Skin epidermis (tissue), 12 donors: ENCODE measurements at regions not wholly inside any gene's neighbourhood (a gene's known extent, or its start where the extent isn't known, plus 50 kb on each side); places are given as distances from the start of the nearest gene placed in this dataset.

Experiments
- H3K27ac ChIP-seq, 21 experiments: fragments of 200-600 bp; sonication (generic) in 11 of 21; one replicate each; pipeline ENCODE4 v1.5.0; 2020; ENCODE audit warnings: mild to moderate bottlenecking in 3 of 21, inconsistent platforms in 2 of 21, moderate library complexity in 2 of 21
- H3K4me3 ChIP-seq, 7 experiments: fragments of 200-600 bp; sonication (generic) in 2 of 7; one replicate each; pipeline ENCODE4 v1.5.0; 2020; ENCODE audit warnings: inconsistent platforms in 2 of 7, mild to moderate bottlenecking in 2 of 7, moderate library complexity in 1 of 7

DNA sequence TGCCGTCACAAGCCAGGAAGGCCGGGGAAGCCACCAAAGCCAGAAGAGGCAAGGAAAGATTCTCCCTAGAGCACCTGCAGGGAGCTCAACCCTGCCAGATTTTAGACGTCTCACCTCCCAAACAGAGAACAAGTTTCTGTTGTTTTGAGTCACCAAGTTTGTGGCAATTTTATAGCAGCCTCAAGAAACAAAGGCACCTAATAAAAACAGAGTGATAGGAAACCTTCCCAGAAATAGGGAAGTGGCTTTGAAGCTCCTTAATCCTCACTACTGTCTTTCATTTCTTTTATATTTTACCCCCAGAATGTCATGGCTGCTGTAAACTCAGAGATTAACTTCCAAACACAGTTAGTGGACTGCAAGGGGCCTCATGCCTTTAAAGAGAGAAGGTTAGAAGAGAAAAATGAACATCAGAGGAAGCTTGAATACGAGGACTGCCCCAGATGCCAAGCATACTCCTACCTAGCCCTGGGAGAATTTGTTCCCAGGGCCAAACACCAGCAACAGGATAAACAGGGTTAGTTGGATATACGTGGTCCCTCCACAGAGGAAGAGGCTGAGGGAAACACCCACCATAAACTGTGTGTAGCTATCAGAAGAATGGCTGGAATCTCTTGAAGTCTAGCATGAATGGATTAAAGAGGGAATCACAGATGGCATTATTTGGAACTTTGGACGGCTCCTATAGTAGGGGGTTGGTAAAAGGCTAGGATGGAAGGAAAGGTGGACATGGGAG is 148.3 kb downstream of the KCNA5 start:
- no peak overlapping the region for H3K27ac ChIP-seq
- H3K4me3 ChIP-seq, result no peak overlapping the region

GRCh38 chr12:5192726-5193125 is 149.0 kb downstream of the KCNA5 start:
- no peak overlapping the region for H3K27ac ChIP-seq
- no peak overlapping the region for H3K4me3 ChIP-seq

GRCh38 chr12:5194306-5194705 is 150.6 kb downstream of the KCNA5 start:
- Histone ChIP-seq H3K4me3 (no peak overlapping the region), H3K27ac (no peak overlapping the region)

- Histone ChIP-seq H3K4me3 (no peak overlapping the region), H3K27ac (no peak overlapping the region)
Measured at GRCh38 chr12:5195244-5195643, 151.6 kb downstream of the KCNA5 start.

DNA sequence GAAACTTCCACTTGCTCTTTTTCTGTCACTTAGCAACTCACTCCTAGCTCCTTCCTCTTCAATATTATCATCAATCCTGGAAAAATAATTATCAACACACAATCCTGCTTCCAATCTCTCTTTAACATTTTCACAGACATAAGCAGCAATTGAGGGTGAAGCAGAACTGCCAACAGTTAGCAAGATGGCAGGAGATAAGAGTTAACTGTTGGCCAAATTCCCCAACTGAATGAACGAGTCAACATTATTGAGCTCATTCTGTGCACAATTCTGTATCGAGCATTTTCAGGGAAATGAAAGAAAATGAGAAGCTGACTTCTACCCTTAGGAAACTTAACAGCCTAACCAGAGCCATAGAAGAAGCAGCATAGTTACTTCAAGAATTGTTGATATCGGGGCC is 152.0 kb downstream of the KCNA5 start:
- H3K4me3 ChIP-seq, result no peak overlapping the region
- no peak overlapping the region for H3K27ac ChIP-seq

DNA sequence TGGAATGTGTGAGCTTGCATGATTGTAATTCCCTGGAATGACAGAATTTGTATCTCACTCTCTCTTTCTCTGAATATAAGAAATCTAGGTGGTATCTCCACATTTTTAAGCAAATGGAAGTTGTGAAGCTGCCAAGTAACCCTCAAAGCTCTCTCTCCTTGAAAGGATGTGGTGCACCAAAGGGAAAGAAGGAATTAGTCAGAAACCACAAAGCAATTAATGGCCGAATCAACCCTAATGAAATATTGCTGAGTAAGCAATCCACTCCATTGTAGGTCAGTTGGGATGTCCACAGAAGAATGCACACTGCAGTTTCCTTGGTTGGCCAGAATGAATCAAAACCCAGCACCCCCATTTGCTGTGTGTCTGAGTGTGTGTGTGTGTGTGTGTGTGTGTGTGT is 153.5 kb downstream of the KCNA5 start:
- H3K4me3 ChIP-seq, result no peak overlapping the region
- no peak overlapping the region for H3K27ac ChIP-seq

GRCh38 chr12:5197656-5198055 is 154.0 kb downstream of the KCNA5 start:
- H3K4me3 ChIP-seq, result no peak overlapping the region
- H3K27ac ChIP-seq, result no peak overlapping the region

DNA sequence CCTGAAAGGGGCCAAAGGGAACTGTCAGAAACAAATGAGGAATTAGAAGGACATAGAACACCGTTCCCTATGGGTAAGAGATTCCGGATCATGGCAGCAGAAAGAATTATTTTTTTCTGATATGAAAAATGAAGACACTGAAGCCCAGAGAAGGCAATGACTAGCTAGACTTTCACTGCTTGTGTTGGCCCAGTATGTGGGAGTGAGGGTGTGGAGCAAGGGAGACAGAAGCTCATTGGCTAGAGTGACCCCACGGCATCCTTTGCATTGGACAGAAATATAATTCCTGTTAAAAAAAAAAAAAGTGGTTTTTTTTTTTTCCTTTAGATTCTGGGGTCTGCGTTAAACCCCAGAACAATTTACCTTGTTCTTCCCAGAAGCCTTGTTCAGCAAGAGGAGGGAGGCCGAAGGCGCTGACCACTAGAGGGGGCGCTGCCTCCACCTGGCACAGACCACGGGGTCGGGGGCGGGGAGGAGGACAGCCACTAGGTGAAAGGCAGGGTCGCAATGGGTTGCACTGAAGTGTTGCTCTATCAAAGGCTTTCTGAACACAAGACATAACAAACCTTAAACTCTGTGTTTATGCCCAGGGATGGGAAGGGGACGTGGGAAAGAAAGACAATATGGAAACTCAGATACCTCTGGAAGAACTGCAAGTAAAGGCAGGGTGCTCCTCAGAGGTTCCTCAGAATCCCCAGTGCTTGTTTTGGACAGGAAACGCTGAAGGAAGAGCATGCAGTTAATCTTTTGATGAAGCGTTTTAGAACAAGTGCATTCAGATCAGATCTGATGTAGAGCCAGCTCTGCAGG is 156.8 kb downstream of the KCNA5 start:
- Histone ChIP-seq H3K27ac (no peak overlapping the region), H3K4me3 (no peak overlapping the region)

GRCh38 chr12:5201554-5202218 is 158.0 kb downstream of the KCNA5 start:
- H3K4me3 ChIP-seq, result no peak overlapping the region
- H3K27ac ChIP-seq, result no peak overlapping the region

- Histone ChIP-seq H3K27ac (no peak overlapping the region), H3K4me3 (no peak overlapping the region)
Measured at GRCh38 chr12:5203274-5203673, 159.6 kb downstream of the KCNA5 start.

- H3K27ac ChIP-seq, result no peak overlapping the region
Measured at GRCh38 chr12:5203720-5204119, 160.0 kb downstream of the KCNA5 start.

DNA sequence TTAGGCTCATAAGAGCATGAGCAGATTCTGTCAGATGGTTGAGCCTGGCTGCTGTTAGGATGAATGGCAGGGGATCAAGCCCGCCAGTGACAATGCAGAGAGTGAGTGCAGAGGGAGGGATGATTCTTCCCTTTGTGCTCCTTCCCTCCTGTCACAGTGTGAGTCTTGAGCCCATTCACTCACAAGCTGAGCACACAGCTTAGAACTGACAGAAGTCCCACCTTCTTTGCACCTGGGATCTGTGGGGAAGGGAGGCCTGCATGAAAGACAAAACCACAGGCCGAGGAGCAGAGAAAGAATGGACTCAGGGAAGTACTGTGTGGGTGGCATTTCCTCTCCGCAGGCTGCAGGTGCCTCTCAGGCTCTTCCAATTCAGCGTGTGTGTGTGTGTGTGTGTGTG is 160.6 kb downstream of the KCNA5 start:
- H3K27ac ChIP-seq, result no peak overlapping the region
- H3K4me3 ChIP-seq, result no peak overlapping the region

More at GRCh38 chr12:5203720-5204119, 160.0 kb downstream of the KCNA5 start:
- H3K4me3 ChIP-seq, result no peak overlapping the region

GRCh38 chr12:5204831-5205230 is 161.2 kb downstream of the KCNA5 start:
- no peak overlapping the region for H3K4me3 ChIP-seq
- H3K27ac ChIP-seq, result no peak overlapping the region

- no peak overlapping the region for H3K27ac ChIP-seq
- no peak overlapping the region for H3K4me3 ChIP-seq
Measured at GRCh38 chr12:5206401-5207175, 162.9 kb downstream of the KCNA5 start.

DNA sequence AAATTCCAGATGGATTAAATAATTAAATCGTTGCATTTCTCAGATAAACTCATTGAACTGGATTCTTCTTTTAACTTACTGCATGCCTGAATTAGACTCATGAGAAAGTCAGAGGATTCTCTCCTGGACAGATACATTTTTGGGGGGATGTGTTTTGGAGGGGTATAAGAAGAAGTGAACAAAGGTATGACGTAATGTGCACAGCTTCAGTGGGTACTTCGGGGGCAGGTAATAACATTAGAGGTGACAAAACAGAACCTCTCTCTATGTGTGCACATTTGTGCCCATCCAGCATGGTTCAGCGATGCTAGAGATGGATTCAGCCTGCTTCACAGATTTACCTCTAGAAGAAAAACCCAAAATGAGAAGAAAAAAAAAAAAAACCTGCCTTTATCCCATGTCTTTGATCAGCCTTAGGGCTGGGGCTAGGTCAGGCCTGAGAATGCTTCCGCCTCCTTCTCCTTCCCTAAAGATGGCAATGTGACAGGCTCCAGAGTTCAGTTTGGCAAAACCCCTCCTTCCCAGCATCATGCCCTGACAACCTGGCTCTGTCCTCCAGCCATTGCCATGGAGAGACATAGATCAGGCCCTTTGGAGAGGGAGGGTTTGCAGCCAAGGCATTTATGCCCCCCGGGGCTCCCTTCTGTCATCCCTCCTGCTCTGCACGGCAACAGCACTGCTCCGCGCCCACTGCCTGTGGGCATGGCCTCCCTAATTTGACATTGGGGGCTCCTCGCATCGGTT is 166.7 kb downstream of the KCNA5 start:
- Histone ChIP-seq H3K27ac (no peak overlapping the region), H3K4me3 (no peak overlapping the region)

DNA sequence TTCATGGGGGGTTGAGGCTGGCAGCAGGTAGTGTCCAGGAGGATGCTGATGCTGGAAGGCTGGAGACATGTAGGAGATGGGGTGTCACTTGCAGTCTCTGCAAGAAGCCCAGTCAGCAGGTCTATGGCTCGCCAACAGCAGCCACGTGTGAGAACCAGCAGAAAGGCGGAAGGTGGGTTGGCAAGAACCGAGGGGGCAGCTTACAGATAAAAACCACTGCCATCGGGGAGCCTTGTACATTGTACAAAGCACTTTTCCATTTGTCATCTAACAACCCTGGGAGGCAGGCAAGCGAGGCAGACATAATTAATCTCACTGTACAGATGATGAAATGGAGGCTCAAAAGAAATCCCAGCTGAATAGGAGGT is 167.2 kb downstream of the KCNA5 start:
- H3K4me3 ChIP-seq, result no peak overlapping the region
- H3K27ac ChIP-seq, result no peak overlapping the region

GRCh38 chr12:5213336-5213735 is 169.7 kb downstream of the KCNA5 start:
- Histone ChIP-seq H3K4me3 (no peak overlapping the region), H3K27ac (no peak overlapping the region)

DNA sequence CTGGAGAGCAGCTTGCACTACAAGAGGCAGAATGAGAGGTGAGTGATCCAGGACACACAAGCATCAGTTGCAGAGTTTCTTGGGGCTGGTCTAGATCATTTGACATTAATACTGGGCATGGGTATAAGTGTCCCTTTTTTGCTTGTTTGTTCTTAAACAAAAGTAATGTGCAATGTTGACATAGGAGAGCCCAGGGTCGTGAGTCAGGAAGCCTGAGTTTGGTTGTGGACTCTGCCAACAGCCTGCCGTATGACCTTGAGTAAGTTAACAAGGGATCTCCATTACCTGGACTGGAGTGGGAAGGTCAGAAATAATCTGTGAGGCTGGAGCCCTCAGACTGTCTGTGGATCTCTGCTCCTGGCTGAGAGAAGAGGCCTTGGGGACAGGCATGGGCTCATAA is 170.3 kb downstream of the KCNA5 start:
- Histone ChIP-seq H3K27ac (no peak overlapping the region), H3K4me3 (no peak overlapping the region)

DNA sequence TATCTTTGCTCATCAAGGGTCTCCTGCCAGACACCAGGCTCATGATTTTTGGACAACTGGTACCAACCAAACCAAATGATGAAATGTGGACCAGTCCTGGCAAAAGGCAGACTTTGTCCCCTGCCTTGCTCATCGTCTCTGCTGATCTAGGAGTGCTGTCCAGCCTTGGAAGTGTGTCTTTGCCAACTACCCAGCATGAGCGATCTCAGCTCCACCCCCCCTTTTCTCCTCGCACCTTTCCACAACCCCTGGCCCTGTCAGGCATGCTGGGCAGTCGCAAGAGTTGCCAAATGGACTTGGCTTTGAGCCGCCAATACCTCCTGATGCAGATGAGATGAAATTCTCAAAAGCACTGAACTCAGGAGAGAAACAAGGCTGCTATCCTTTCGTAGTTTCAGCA is 174.3 kb downstream of the KCNA5 start:
- Histone ChIP-seq H3K4me3 (no peak overlapping the region), H3K27ac (no peak overlapping the region)

DNA sequence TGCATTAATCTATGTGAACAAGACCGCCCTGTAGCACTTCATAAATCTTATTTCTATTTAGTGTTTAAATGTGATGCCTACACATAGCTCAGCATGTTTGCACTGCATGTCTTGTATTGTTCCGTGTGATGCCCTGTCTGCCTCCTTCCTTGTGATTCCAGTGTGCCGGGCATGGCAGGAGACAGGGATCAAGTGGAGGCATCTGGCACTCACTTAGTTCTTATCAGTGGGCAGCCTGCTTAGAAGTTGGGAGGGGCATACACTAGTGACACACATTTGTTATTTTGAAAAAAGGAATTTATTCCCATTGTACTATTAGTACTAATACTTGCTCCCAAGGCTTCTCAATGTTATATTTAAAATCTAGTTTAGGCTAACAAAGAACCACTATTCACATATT is 176.4 kb downstream of the KCNA5 start:
- H3K27ac ChIP-seq, result no peak overlapping the region

More for the DNA sequence above, 176.4 kb downstream of the KCNA5 start:
- no peak overlapping the region for H3K4me3 ChIP-seq
